Anterior cingulate cortex (tissue), 58 donors: ENCODE measurements at regions not wholly inside any gene's neighbourhood (a gene's known extent, or its start where the extent isn't known, plus 50 kb on each side); places are given as distances from the start of the nearest gene placed in this dataset.
A peak's percentile ranks its signal among the peaks of the same experiment; 100 is the strongest.
"Not testable (repeated sequence)": the region's sequence is repeated elsewhere in the genome, so short reads cannot be mapped to it uniquely, and the experiment has no call there.

Experiments used
- DNase-seq, 58 donors: peaks; one replicate each; lab custom pipeline; 2025; lab: John Stamatoyannopoulos, UW

DNA sequence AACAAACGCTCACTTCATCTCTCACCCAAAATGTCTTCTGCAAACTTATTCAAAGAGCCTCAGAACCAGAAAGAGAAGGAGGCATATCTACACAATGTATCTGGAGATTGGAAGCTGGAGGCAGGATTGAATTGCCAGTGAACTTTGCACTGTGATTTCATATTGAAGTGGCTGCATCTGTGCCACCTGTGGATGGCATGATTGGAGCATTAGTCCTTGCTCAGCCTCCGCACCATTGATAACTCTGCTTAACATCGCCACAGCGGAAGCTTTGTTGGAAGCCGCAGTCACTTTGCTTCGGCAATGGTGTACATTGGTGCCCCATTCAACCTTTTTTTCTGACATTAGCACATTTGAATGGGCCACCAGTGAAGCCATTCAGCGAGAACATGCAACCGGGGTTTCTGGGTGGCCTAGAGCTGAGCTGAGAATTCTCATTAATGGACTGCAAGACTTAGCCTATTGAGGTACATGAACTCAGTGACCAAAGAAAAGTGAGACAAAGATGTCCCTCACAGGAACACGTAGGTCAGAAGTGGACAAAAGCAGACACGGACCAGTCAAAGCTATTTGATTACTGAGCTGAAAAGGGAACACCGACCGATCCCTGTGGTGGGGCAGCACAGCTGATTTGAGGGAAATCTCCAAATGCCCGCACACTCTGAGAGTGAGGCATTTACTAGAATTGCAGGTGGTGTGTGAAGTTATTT is 130.4 kb downstream of the BRMS1L start:
- DNase-seq, result no peak

DNA sequence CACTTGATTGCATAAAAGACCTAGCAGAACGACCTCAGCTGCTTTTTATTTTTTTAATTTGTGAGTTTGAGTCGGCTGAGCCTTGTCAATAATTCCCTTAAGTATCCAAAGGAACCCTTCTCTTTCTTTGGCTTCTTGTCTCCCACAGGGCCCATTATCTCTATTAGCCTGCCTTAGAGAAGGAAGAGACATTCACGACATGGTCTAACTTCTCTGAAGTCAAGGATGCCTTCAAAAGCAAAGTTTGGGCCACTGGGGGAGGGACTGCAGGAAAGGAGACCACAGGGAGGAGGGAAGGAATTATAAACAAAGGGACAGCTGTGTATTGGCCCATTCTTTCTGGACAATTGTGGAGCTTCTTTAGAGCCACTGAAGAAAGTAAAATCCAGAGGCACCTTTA is 126.4 kb downstream of the BRMS1L start:
- DNase-seq, result no peak

DNA sequence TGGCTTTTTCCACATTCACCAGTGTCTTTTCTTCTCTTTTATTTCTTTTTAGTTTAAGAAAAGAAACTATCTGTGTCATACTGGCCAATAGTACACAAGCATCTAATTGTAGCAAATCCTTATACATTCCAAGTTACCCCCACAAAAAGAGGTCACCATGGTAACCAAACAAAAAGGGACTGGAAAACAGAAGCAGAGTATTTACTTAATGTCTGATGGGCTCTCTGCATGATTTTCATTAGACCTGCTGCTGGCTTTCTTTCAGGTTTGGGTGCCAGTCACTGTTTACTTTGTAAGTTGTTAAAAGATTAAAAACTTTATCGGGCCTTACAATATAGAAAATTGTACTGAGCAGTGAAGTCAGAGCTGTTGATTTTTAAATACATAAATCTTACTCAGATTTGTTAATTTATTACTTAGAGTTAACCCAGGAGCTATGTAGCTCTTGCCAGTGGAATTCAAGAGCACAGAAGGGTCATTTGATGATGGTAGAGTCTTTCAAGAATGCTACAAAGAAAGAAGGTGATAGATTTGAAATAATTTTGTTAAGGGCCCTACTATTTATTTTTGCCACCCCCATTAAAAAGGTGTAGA is 123.9 kb downstream of the BRMS1L start:
- DNase-seq, result peak in 1 of 58 donors; percentile 24

- DNase-seq, result not testable (repeated sequence)
These were observed 121.8 kb downstream of the BRMS1L start for GRCh38 chr14:35947983-35948382.

DNA sequence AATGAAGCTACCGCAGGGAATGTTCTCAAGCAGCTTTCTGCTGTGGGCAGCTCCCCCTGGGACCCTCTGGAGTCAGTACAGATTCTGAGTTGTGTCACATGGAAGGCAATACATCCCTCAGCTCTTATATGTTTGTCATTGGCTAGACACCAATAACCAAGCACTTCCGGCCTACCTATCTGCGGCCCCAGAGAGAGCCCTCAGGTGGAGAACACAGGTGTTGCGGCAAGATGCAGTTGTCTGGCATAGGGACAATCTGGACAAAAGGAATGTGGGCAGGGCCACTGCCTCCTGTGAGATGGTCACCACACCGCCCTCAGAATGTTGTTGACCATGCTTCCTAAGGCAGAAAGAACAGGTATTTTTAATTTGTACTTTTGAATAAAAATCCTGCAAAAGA is 118.7 kb downstream of the BRMS1L start:
- no peak for DNase-seq

- no peak for DNase-seq
These were observed 114.2 kb downstream of the BRMS1L start for GRCh38 chr14:35940291-35940690.

- DNase-seq, result no peak
These were observed 112.6 kb downstream of the BRMS1L start for GRCh38 chr14:35938770-35939169.

DNA sequence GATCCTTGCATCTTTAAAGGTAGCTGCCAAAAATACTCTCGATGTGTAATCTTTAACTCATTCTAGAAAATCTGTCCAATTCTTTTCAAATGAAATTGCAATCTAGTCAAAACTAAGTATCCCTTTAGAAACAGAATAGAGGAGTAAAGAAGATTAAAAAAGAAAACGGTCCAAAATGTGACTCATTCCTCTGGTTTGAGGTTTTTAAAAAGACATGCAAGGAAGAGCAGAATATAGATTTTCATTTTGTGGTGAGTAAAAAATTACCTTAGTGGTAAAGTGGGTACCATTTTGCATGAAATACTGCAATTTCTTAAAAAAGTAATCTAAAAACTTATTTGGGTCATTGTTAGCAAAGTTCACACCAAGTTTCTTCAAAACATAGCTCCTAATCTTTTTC is 108.4 kb downstream of the BRMS1L start:
- DNase-seq, result no peak

DNA sequence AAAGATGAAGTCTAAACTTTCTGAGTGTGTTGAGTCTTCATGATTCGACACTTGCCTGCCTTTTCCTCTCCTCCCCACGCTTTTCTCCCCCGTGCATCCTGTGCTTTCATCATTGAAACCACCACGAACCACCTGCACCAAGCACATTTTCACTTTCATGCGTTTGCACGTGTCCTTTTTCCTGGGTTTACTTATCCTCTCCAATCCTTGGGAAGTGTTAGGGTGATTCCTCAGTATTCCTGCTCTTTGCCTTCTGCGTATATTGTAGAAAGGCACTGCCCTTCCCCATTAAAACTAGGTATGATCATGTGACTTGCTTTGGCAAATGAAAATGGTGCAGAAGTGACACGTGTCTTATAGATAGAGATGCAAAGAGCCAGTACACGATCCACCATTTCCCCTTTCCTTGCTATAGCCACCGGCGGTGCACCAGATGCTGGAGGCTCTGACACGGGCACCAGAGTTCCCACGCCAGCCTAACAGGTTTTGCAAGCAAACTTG is 106.6 kb downstream of the BRMS1L start:
- peak in 1 of 58 donors; percentile 11 for DNase-seq

- no peak for DNase-seq
These were observed 106.0 kb downstream of the BRMS1L start for GRCh38 chr14:35932136-35932535.

- no peak for DNase-seq
These were observed 105.2 kb downstream of the BRMS1L start for GRCh38 chr14:35931346-35931745.

- no peak for DNase-seq
These were observed 103.0 kb downstream of the BRMS1L start for GRCh38 chr14:35929186-35929585.

GRCh38 chr14:35927727-35928126 is 101.6 kb downstream of the BRMS1L start:
- DNase-seq, result no peak

DNA sequence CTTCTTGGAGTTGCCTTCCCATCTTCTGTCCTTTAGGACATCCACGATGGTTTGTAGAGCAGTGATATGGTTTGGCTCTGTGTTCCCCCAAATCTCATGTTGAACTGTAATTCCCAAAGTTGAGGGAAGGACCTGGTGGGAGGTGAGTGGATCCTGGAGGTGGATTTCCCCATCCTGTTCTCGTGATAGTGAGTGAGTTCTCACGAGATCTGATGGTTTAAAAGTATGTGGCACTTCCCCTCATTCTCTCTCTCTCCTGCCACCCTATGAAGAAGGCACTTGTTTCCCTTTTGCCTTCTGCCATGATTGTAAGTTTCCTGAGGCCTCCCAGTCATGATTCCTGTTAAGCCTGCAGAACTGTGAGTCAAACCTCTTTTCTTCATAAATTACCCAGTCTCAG is 99.2 kb downstream of the BRMS1L start:
- no peak for DNase-seq

DNA sequence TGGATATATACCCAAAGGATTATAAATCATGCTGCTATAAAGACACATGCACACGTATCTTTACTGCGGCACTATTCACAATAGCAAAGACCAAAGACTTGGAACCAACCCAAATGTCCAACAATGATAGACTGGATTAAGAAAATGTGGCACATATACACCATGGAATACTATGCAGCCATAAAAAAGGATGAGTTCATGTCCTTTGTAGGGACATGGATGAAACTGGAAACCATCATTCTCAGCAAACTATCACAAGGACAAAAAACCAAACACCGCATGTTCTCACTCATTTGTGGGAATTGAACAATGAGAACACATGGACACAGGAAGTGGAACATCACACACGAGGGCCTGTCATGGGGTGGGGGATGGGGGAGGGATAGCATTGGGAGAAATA is 96.5 kb downstream of the BRMS1L start:
- DNase-seq, result not testable (repeated sequence)

DNA sequence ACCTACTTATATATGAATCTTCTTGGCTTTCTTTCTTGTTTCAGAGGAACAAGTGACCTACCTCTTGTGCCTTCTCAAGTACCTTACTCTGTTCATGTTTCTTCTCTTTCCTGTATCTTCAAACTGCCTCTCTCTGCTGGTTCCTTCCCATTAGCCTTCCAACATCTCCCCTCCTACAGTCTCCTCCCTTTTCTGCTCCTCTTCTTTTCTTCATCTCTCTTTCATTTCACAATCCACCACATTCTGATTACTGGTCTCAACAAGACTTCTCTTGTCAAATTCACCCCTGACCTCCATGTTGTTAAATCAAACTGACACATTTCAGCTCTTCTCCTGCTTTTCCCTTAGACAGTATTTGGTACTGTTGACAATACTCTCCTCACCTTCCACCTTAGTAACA is 95.6 kb downstream of the BRMS1L start:
- DNase-seq, result no peak
